ENCODE measurements at regions not wholly inside any gene's neighbourhood (a gene's known extent, or its start where the extent isn't known, plus 50 kb on each side); places are given as distances from the start of the nearest gene placed in this dataset.

DNA sequence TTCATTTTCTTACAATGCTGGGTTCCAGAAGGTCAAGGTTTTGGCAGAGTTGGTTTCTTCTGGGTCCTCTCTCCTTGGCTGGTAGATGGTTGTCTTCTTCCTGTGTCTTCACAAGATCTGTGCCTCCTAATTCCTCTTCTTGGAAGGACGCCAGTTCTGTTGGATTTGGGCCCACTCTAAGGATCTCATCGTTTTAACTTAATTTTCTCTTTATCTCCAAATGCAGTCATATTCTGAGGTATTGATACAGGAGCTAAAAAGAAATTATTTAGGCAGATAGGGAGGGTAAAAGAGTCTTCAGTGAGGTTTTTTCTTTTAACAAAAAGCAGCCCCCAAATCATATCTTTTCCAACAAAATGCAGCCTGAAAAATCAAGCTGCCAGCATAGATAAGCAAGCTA is 998.4 kb downstream of the SOCS6 start:
- TF ChIP-seq POLR2AphosphoS5 (IDR thresholded peaks at IDR 0.05; ENCODE audit: low read depth, low read length) (no peak), POLR2A (IDR thresholded peaks at IDR 0.05; ENCODE audit: low read depth, low read length) (no peak), PAX5 (IDR thresholded peaks at IDR 0.05; ENCODE audit: insufficient read depth, low read length, severe bottlenecking) (no peak), TAF1 (IDR thresholded peaks at IDR 0.05; ENCODE audit: low read depth, low read length) (no peak)

Measured in GM12891 (cell line).